Spleen (tissue), 7 donors: ENCODE measurements at regions not wholly inside any gene's neighbourhood (a gene's known extent, or its start where the extent isn't known, plus 50 kb on each side); places are given as distances from the start of the nearest gene placed in this dataset.

Experiments
- POLR2A ChIP-seq, 3 donors: fragments of 450-650 bp; IDR thresholded peaks; one replicate each; pipeline ENCODE4 v1.5.1; 2017; ENCODE audit warnings: antibody characterized with exemption in 3 of 3, mild to moderate bottlenecking in 1 of 3
- POLR2AphosphoS5 ChIP-seq, 3 donors: sonication (generic); formaldehyde crosslinking; IDR thresholded peaks; one replicate each; pipeline ENCODE4 v1.5.1; 2017; ENCODE audit warnings: antibody characterized with exemption in 3 of 3
- TF ChIP-seq, protein P1 (sequence below), 11 experiments: fragments of 200-600 bp in 7 of 11; fragments of 450-650 bp in 4 of 11; sonication (generic) in 4 of 11; IDR thresholded peaks in 8 of 11; conservative IDR thresholded peaks in 3 of 11; 1 replicate in 7 of 11; 2 replicates in 4 of 11; pipeline versions ENCODE4 v1.4.0 to v1.8.0; 2016 to 2021; ENCODE audit warnings: antibody characterized with exemption in 11 of 11, inconsistent platforms in 4 of 11, mild to moderate bottlenecking in 1 of 11
- donor health status: DM: no; HTN: no; CAD: no; lungs with moderate emphysema.
- donor health status: DM: no; HTN: no; CAD: no.
- donor health status: DM: no; HTN: no; CAD: no.

DNA sequence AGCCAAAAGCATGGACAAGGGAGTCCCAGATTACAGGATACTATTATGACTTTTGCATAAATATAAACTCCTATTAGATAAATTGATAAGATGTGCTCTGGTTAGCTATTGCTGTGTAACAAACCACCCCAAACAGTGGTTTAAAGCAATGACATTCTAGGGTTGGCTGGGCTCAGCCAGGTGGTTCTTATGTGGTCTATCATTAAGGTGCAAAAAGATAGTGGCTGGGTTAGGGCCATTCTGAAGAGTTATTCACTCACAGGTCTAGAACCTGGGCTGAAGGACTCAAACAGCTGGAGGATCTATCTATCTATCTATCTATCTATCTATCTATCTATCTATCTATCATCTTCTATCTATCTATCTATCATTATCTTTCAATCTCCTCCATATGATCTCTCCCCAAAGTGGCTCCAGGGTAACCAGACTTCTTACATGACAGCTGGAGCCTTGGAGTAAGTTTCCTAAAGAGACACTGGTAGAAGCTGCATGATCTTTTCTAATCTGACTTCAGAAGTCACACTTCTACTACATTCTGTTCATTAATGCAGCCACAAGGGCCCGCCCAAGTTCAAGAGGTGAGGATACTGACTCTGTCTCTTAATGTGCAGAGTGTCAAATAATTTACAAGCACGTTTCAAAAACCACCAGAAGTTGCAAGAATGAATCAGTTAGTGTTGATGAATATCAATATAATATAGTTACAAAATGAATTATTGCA lies 74.9 kb upstream of the XCR1 start:
- TF ChIP-seq, protein P1, sequence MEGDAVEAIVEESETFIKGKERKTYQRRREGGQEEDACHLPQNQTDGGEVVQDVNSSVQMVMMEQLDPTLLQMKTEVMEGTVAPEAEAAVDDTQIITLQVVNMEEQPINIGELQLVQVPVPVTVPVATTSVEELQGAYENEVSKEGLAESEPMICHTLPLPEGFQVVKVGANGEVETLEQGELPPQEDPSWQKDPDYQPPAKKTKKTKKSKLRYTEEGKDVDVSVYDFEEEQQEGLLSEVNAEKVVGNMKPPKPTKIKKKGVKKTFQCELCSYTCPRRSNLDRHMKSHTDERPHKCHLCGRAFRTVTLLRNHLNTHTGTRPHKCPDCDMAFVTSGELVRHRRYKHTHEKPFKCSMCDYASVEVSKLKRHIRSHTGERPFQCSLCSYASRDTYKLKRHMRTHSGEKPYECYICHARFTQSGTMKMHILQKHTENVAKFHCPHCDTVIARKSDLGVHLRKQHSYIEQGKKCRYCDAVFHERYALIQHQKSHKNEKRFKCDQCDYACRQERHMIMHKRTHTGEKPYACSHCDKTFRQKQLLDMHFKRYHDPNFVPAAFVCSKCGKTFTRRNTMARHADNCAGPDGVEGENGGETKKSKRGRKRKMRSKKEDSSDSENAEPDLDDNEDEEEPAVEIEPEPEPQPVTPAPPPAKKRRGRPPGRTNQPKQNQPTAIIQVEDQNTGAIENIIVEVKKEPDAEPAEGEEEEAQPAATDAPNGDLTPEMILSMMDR (IDR thresholded peaks at IDR 0.05 in 8 of 11, conservative IDR thresholded peaks at IDR 0.05 in 3 of 11), result peak in 3 of 11 experiments; percentile 14 to 34 (median 19)
- TF ChIP-seq POLR2A (IDR thresholded peaks at IDR 0.05), result no peak
- no peak for TF ChIP-seq POLR2AphosphoS5 (IDR thresholded peaks at IDR 0.05)
